Frontal cortex (tissue), 3 donors: ENCODE measurements at regions not wholly inside any gene's neighbourhood (a gene's known extent, or its start where the extent isn't known, plus 50 kb on each side); places are given as distances from the start of the nearest gene placed in this dataset.

ENCODE experiments used
- DNase-seq, 2 donors: peaks; one replicate each; pipeline ENCODE4 v3.0.0; 2012; ENCODE audit warnings: low spot score in 2 of 2
- FAIRE-seq: peaks from 2 replicates; lab custom pipeline; 2012; peaks lifted over from hg19 to GRCh38; lab: Jason Lieb, UNC
- donor health status: control.
- donor health status: control.
- donor health status: control.

GRCh38 chr21:19286876-19287275 is 883.3 kb upstream of the TMPRSS15 start:
- DNase-seq (no peak), FAIRE-seq (no peak)

GRCh38 chr21:19290328-19290727 is 886.7 kb upstream of the TMPRSS15 start:
- FAIRE-seq, result no peak
- no peak for DNase-seq

GRCh38 chr21:19320291-19320690 is 916.7 kb upstream of the TMPRSS15 start:
- DNase-seq (no peak), FAIRE-seq (no peak)

GRCh38 chr21:19321688-19322087 is 918.1 kb upstream of the TMPRSS15 start:
- DNase-seq (no peak), FAIRE-seq (no peak)

GRCh38 chr21:19322360-19322759 is 918.8 kb upstream of the TMPRSS15 start:
- peak; percentile 82 for FAIRE-seq

GRCh38 chr21:19326531-19327319 is 923.1 kb upstream of the TMPRSS15 start:
- no peak for DNase-seq
- FAIRE-seq, result no peak

More at GRCh38 chr21:19322360-19322759, 918.8 kb upstream of the TMPRSS15 start:
- DNase-seq, result no peak

GRCh38 chr21:19328954-19329353 is 925.4 kb upstream of the TMPRSS15 start:
- FAIRE-seq, result no peak

GRCh38 chr21:19340303-19340702 is 936.7 kb upstream of the TMPRSS15 start:
- FAIRE-seq (no peak), DNase-seq (no peak)

More at GRCh38 chr21:19328954-19329353, 925.4 kb upstream of the TMPRSS15 start:
- DNase-seq, result no peak

- FAIRE-seq, result no peak
- DNase-seq, result no peak
Observed at GRCh38 chr21:19340954-19341353, 937.4 kb upstream of the TMPRSS15 start.

- FAIRE-seq, result no peak
- DNase-seq, result no peak
Observed at GRCh38 chr21:19343711-19344110, 940.1 kb upstream of the TMPRSS15 start.

- DNase-seq (no peak), FAIRE-seq (no peak)
Observed at GRCh38 chr21:19350286-19350685, 946.7 kb upstream of the TMPRSS15 start.

GRCh38 chr21:19353256-19353655 is 949.7 kb upstream of the TMPRSS15 start:
- no peak for DNase-seq
- no peak for FAIRE-seq

GRCh38 chr21:19368944-19369343 is 965.4 kb upstream of the TMPRSS15 start:
- DNase-seq, result no peak
- FAIRE-seq, result no peak

GRCh38 chr21:19392390-19392789 is 988.8 kb upstream of the TMPRSS15 start:
- FAIRE-seq (no peak), DNase-seq (no peak)

GRCh38 chr21:19400223-19400770 is 996.7 kb upstream of the TMPRSS15 start:
- DNase-seq (no peak), FAIRE-seq (no peak)

GRCh38 chr21:19402870-19403269 is 999.3 kb upstream of the TMPRSS15 start:
- no peak for FAIRE-seq

GRCh38 chr21:19405326-19405725 is 1001.7 kb upstream of the TMPRSS15 start:
- no peak for FAIRE-seq

More at GRCh38 chr21:19402870-19403269, 999.3 kb upstream of the TMPRSS15 start:
- DNase-seq, result no peak

GRCh38 chr21:19420565-19420964 is 1017.0 kb upstream of the TMPRSS15 start:
- no peak for FAIRE-seq
- DNase-seq, result no peak

More at GRCh38 chr21:19405326-19405725, 1001.7 kb upstream of the TMPRSS15 start:
- DNase-seq, result no peak

GRCh38 chr21:19433623-19434022 is 1030.0 kb upstream of the TMPRSS15 start:
- FAIRE-seq, result no peak
- DNase-seq, result no peak

GRCh38 chr21:19440792-19441655 is 1037.4 kb upstream of the TMPRSS15 start:
- DNase-seq, result no peak
- FAIRE-seq, result no peak

GRCh38 chr21:19458295-19458694 is 1054.7 kb upstream of the TMPRSS15 start:
- FAIRE-seq (no peak), DNase-seq (no peak)
